Epithelial cell of esophagus (primary cell): ENCODE measurements at regions not wholly inside any gene's neighbourhood (a gene's known extent, or its start where the extent isn't known, plus 50 kb on each side); places are given as distances from the start of the nearest gene placed in this dataset.

ENCODE experiments used
- DNase-seq: peaks from one replicate; pipeline ENCODE4 v3.0.0; 2010; ENCODE audit warnings: low read depth
- H3K4me3 ChIP-seq: 2 replicates; pipeline ENCODE4 v1.5.1; 2011; ENCODE audit warnings: mild to moderate bottlenecking, low read length, control low read depth
- TF ChIP-seq, protein P1 (sequence below): IDR thresholded peaks from 2 replicates; pipeline ENCODE4 v1.5.1; 2011; ENCODE audit warnings: low read depth, mild to moderate bottlenecking, low read length, control low read depth, inconsistent platforms; ENCODE audit not compliant: insufficient read depth; ENCODE audit errors: missing control alignments

- H3K4me3 ChIP-seq: no peak overlapping the region
- TF ChIP-seq, protein P1, sequence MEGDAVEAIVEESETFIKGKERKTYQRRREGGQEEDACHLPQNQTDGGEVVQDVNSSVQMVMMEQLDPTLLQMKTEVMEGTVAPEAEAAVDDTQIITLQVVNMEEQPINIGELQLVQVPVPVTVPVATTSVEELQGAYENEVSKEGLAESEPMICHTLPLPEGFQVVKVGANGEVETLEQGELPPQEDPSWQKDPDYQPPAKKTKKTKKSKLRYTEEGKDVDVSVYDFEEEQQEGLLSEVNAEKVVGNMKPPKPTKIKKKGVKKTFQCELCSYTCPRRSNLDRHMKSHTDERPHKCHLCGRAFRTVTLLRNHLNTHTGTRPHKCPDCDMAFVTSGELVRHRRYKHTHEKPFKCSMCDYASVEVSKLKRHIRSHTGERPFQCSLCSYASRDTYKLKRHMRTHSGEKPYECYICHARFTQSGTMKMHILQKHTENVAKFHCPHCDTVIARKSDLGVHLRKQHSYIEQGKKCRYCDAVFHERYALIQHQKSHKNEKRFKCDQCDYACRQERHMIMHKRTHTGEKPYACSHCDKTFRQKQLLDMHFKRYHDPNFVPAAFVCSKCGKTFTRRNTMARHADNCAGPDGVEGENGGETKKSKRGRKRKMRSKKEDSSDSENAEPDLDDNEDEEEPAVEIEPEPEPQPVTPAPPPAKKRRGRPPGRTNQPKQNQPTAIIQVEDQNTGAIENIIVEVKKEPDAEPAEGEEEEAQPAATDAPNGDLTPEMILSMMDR: no peak
- peak; percentile 85 for DNase-seq
These were observed 389.2 kb downstream of the CBLN2 start for GRCh38 chr18:72154926-72155325.

GRCh38 chr18:72152935-72153334, 391.2 kb downstream of the CBLN2 start:
- TF ChIP-seq, protein P1: no peak
- DNase-seq: no peak
- no peak overlapping the region for H3K4me3 ChIP-seq

DNA sequence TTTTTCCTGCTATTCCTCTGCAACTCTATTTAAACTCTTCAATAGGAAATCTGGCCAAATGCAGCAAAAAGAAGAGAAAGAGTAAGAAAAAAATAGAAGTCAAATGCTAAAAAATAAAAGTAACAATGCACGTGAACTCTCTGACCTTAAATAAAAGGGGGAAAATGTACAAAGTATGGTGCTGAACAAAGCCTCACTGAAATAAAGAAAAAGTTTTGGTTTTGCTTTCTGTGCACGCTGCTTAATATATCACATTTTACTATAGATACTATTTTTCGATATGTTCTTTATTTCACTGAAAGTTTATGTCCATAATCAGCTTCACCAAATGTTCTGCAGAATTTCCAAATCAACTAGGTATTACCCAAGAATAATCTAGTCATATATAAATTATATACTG, 396.3 kb downstream of the CBLN2 start:
- no peak overlapping the region for H3K4me3 ChIP-seq
- TF ChIP-seq, protein P1: no peak
- no peak for DNase-seq

- no peak for DNase-seq
- TF ChIP-seq, protein P1: no peak
- H3K4me3 ChIP-seq: no peak overlapping the region
These were observed 404.1 kb downstream of the CBLN2 start for GRCh38 chr18:72140007-72140406.

DNA sequence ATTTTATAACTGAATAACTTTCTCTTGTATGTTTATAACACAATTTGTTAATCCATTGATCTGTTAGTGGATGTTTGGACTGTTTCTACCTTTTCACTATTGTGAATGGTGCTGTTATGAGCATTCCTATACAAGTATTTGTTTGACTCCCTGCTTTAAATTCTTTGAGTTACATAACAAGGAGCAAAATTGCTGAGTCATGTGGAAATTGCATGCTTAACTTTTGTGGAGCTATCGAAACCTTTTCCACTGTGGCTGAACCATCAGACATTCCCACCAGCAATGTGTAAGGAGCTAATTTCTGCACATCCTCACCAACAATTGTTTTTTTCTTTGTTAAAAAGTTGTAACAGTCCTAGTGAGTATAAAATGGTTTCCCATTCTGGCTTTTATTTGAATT, 415.5 kb downstream of the CBLN2 start:
- DNase-seq: peak; percentile 21
- no peak overlapping the region for H3K4me3 ChIP-seq
- TF ChIP-seq, protein P1: no peak

- H3K4me3 ChIP-seq: no peak overlapping the region
- TF ChIP-seq, protein P1: no peak
- DNase-seq: no peak
These were observed 422.0 kb downstream of the CBLN2 start for GRCh38 chr18:72122103-72122502.

DNA sequence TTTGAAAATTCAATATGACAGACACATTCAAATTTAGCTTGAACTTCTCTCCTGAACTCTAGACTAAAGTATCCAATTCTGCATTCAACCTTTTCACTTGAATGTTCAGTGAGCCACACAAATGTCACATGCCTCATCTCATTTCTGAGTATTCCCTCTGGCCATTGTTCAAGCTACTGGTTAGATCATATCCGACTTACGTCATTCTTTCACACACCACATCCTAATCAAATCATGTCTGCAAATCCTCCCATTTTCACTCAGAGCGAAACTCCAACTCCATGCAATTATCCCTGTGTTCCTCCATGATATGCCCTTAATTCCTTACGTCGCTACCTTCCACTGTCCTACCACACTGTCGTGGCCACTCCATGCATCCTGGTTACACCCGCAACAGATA, 425.1 kb downstream of the CBLN2 start:
- TF ChIP-seq, protein P1: no peak
- H3K4me3 ChIP-seq: no peak overlapping the region
- DNase-seq: peak; percentile 21
